ENCODE measurements at regions not wholly inside any gene's neighbourhood (a gene's known extent, or its start where the extent isn't known, plus 50 kb on each side); places are given as distances from the start of the nearest gene placed in this dataset.
"Not testable (repeated sequence)": the region's sequence is repeated elsewhere in the genome, so short reads cannot be mapped to it uniquely, and the experiment has no call there.

- DNase-seq (ENCODE audit: low spot score), result no peak
- in situ Hi-C loops (cut with HindIII; ENCODE audit: low sequenced_read_pairs), result no loop called here
These were observed 234.2 kb downstream of the WNT5A start for GRCh38 chr3:55252921-55253320.

- in situ Hi-C loops (cut with HindIII; ENCODE audit: low sequenced_read_pairs); DNase-seq (ENCODE audit: low spot score): not testable (repeated sequence)
These were observed 237.9 kb downstream of the WNT5A start for GRCh38 chr3:55249156-55249555.

- no peak for DNase-seq (ENCODE audit: low spot score)
These were observed 239.4 kb downstream of the WNT5A start for GRCh38 chr3:55247666-55248065.

GRCh38 chr3:55246033-55246432 lies 241.1 kb downstream of the WNT5A start:
- in situ Hi-C loops (cut with HindIII; ENCODE audit: low sequenced_read_pairs), result no loop called here
- no peak for DNase-seq (ENCODE audit: low spot score)

More at GRCh38 chr3:55247666-55248065, 239.4 kb downstream of the WNT5A start:
- in situ Hi-C loops (cut with HindIII; ENCODE audit: low sequenced_read_pairs), result no loop called here

GRCh38 chr3:55245351-55245750 lies 241.8 kb downstream of the WNT5A start:
- no peak for DNase-seq (ENCODE audit: low spot score)
- in situ Hi-C loops (cut with HindIII; ENCODE audit: low sequenced_read_pairs), result no loop called here

GRCh38 chr3:55244247-55244646 lies 242.9 kb downstream of the WNT5A start:
- no peak for DNase-seq (ENCODE audit: low spot score)
- in situ Hi-C loops (cut with HindIII; ENCODE audit: low sequenced_read_pairs), result no loop called here

- in situ Hi-C loops (cut with HindIII; ENCODE audit: low sequenced_read_pairs), result no loop called here
- no peak for DNase-seq (ENCODE audit: low spot score)
These were observed 243.4 kb downstream of the WNT5A start for GRCh38 chr3:55243678-55244077.

- no peak for DNase-seq (ENCODE audit: low spot score)
- in situ Hi-C loops (cut with HindIII; ENCODE audit: low sequenced_read_pairs), result no loop called here
These were observed 244.2 kb downstream of the WNT5A start for GRCh38 chr3:55242921-55243320.

- no peak for DNase-seq (ENCODE audit: low spot score)
- in situ Hi-C loops (cut with HindIII; ENCODE audit: low sequenced_read_pairs), result no loop called here
These were observed 246.0 kb downstream of the WNT5A start for GRCh38 chr3:55241098-55241497.

- DNase-seq (ENCODE audit: low spot score), result no peak
- in situ Hi-C loops (cut with HindIII; ENCODE audit: low sequenced_read_pairs), result no loop called here
These were observed 251.7 kb downstream of the WNT5A start for GRCh38 chr3:55235416-55235815.

- in situ Hi-C loops (cut with HindIII; ENCODE audit: low sequenced_read_pairs), result no loop called here
- DNase-seq (ENCODE audit: low spot score), result no peak
These were observed 260.4 kb downstream of the WNT5A start for GRCh38 chr3:55226696-55227095.

- no peak for DNase-seq (ENCODE audit: low spot score)
- in situ Hi-C loops (cut with HindIII; ENCODE audit: low sequenced_read_pairs), result no loop called here
These were observed 268.5 kb downstream of the WNT5A start for GRCh38 chr3:55218577-55218976.

- in situ Hi-C loops (cut with HindIII; ENCODE audit: low sequenced_read_pairs), result no loop called here
- no peak for DNase-seq (ENCODE audit: low spot score)
These were observed 279.4 kb downstream of the WNT5A start for GRCh38 chr3:55207744-55208143.

- no peak for DNase-seq (ENCODE audit: low spot score)
- in situ Hi-C loops (cut with HindIII; ENCODE audit: low sequenced_read_pairs), result no loop called here
These were observed 278.1 kb upstream of the LRTM1 start for GRCh38 chr3:55205990-55206389.

- no peak for DNase-seq (ENCODE audit: low spot score)
- in situ Hi-C loops (cut with HindIII; ENCODE audit: low sequenced_read_pairs), result no loop called here
These were observed 276.6 kb upstream of the LRTM1 start for GRCh38 chr3:55204417-55204816.

- no peak for DNase-seq (ENCODE audit: low spot score)
- in situ Hi-C loops (cut with HindIII; ENCODE audit: low sequenced_read_pairs), result no loop called here
These were observed 275.7 kb upstream of the LRTM1 start for GRCh38 chr3:55203546-55203945.

- no peak for DNase-seq (ENCODE audit: low spot score)
- in situ Hi-C loops (cut with HindIII; ENCODE audit: low sequenced_read_pairs), result no loop called here
These were observed 275.1 kb upstream of the LRTM1 start for GRCh38 chr3:55203006-55203405.

GRCh38 chr3:55202326-55202725 lies 274.5 kb upstream of the LRTM1 start:
- in situ Hi-C loops (cut with HindIII; ENCODE audit: low sequenced_read_pairs), result no loop called here
- no peak for DNase-seq (ENCODE audit: low spot score)

GRCh38 chr3:55201779-55202178 lies 273.9 kb upstream of the LRTM1 start:
- in situ Hi-C loops (cut with HindIII; ENCODE audit: low sequenced_read_pairs), result no loop called here
- DNase-seq (ENCODE audit: low spot score), result no peak

GRCh38 chr3:55200906-55201305 lies 273.0 kb upstream of the LRTM1 start:
- in situ Hi-C loops (cut with HindIII; ENCODE audit: low sequenced_read_pairs), result no loop called here
- DNase-seq (ENCODE audit: low spot score), result no peak

GRCh38 chr3:55198554-55198953 lies 270.7 kb upstream of the LRTM1 start:
- no peak for DNase-seq (ENCODE audit: low spot score)
- in situ Hi-C loops (cut with HindIII; ENCODE audit: low sequenced_read_pairs), result no loop called here

GRCh38 chr3:55197021-55197420 lies 269.2 kb upstream of the LRTM1 start:
- in situ Hi-C loops (cut with HindIII; ENCODE audit: low sequenced_read_pairs), result no loop called here

More at GRCh38 chr3:55197021-55197420, 269.2 kb upstream of the LRTM1 start:
- no peak for DNase-seq (ENCODE audit: low spot score)
